ENCODE measurements at regions not wholly inside any gene's neighbourhood (a gene's known extent, or its start where the extent isn't known, plus 50 kb on each side); places are given as distances from the start of the nearest gene placed in this dataset.

- H3K36me3 ChIP-seq (ENCODE audit: control insufficient read depth in 2 of 2, insufficient read depth in 2 of 2, low read length in 1 of 2): no peaks in the 10 kb centered on the region
- DNase-seq (ENCODE audit: low read depth in 6 of 9, low spot score in 9 of 9): peak in 3 of 9 donors; percentile 11 to 45 (median 16)
- H3K4me3 ChIP-seq (ENCODE audit: low read length in 2 of 2): no peak overlapping the region
- no peaks in the 10 kb centered on the region for H3K27me3 ChIP-seq (ENCODE audit: control insufficient read depth in 2 of 2, insufficient read depth in 1 of 2, low read length in 1 of 2)
- 77% methylated on average over 4 of the region's 4 CpGs for WGBS
- no peaks in the 10 kb centered on the region for H3K9me3 ChIP-seq (ENCODE audit: control insufficient read depth in 2 of 2, insufficient read depth in 1 of 2, low read length in 1 of 2)
- H3K27ac ChIP-seq (ENCODE audit: low read depth in 1 of 2, low read length in 1 of 2): no peak overlapping the region
- H3K4me1 ChIP-seq (ENCODE audit: control insufficient read depth in 2 of 2, insufficient read depth in 2 of 2, low read length in 2 of 2): no peaks in the 10 kb centered on the region
These were observed 84.1 kb upstream of the C21orf91 start for GRCh38 chr21:17903029-17903806.

GRCh38 chr21:17901458-17902079 lies 82.4 kb upstream of the C21orf91 start:
- no peaks in the 10 kb centered on the region for H3K27me3 ChIP-seq (ENCODE audit: control insufficient read depth in 2 of 2, insufficient read depth in 1 of 2, low read length in 1 of 2)
- H3K4me1 ChIP-seq (ENCODE audit: control insufficient read depth in 2 of 2, insufficient read depth in 2 of 2, low read length in 2 of 2): no peaks in the 10 kb centered on the region
- WGBS: 88% methylated on average over 10 of the region's 10 CpGs
- H3K9me3 ChIP-seq (ENCODE audit: control insufficient read depth in 2 of 2, insufficient read depth in 1 of 2, low read length in 1 of 2): no peaks in the 10 kb centered on the region
- no peaks in the 10 kb centered on the region for H3K36me3 ChIP-seq (ENCODE audit: control insufficient read depth in 2 of 2, insufficient read depth in 2 of 2, low read length in 1 of 2)
- no peak overlapping the region for H3K27ac ChIP-seq (ENCODE audit: low read depth in 1 of 2, low read length in 1 of 2)
- DNase-seq (ENCODE audit: low read depth in 6 of 9, low spot score in 9 of 9): no peak
- H3K4me3 ChIP-seq (ENCODE audit: low read length in 2 of 2): no peak overlapping the region

- Histone ChIP-seq H3K27me3 (ENCODE audit: control insufficient read depth in 2 of 2, insufficient read depth in 1 of 2, low read length in 1 of 2) (no peaks in the 10 kb centered on the region), H3K4me3 (ENCODE audit: low read length in 2 of 2) (no peak overlapping the region), H3K4me1 (ENCODE audit: control insufficient read depth in 2 of 2, insufficient read depth in 2 of 2, low read length in 2 of 2) (no peaks in the 10 kb centered on the region), H3K27ac (ENCODE audit: low read depth in 1 of 2, low read length in 1 of 2) (no peak overlapping the region), H3K9me3 (ENCODE audit: control insufficient read depth in 2 of 2, insufficient read depth in 1 of 2, low read length in 1 of 2) (no peaks in the 10 kb centered on the region), H3K36me3 (ENCODE audit: control insufficient read depth in 2 of 2, insufficient read depth in 2 of 2, low read length in 1 of 2) (no peaks in the 10 kb centered on the region)
- 91% methylated on average over 5 of the region's 5 CpGs for WGBS
- DNase-seq (ENCODE audit: low read depth in 6 of 9, low spot score in 9 of 9): no peak
These were observed 81.8 kb upstream of the C21orf91 start for GRCh38 chr21:17900990-17901385.

- H3K36me3 ChIP-seq (ENCODE audit: control insufficient read depth in 2 of 2, insufficient read depth in 2 of 2, low read length in 1 of 2): no peaks in the 10 kb centered on the region
- no peak for DNase-seq (ENCODE audit: low read depth in 6 of 9, low spot score in 9 of 9)
- WGBS: 87% methylated on average over 8 of the region's 8 CpGs
- H3K4me3 ChIP-seq (ENCODE audit: low read length in 2 of 2): no peak overlapping the region
- H3K27ac ChIP-seq (ENCODE audit: low read depth in 1 of 2, low read length in 1 of 2): no peak overlapping the region
- no peaks in the 10 kb centered on the region for H3K27me3 ChIP-seq (ENCODE audit: control insufficient read depth in 2 of 2, insufficient read depth in 1 of 2, low read length in 1 of 2)
- no peaks in the 10 kb centered on the region for H3K9me3 ChIP-seq (ENCODE audit: control insufficient read depth in 2 of 2, insufficient read depth in 1 of 2, low read length in 1 of 2)
- no peaks in the 10 kb centered on the region for H3K4me1 ChIP-seq (ENCODE audit: control insufficient read depth in 2 of 2, insufficient read depth in 2 of 2, low read length in 2 of 2)
These were observed 81.3 kb upstream of the C21orf91 start for GRCh38 chr21:17900281-17900989.

- Histone ChIP-seq H3K36me3 (ENCODE audit: control insufficient read depth in 2 of 2, insufficient read depth in 2 of 2, low read length in 1 of 2) (no peaks in the 10 kb centered on the region), H3K9me3 (ENCODE audit: control insufficient read depth in 2 of 2, insufficient read depth in 1 of 2, low read length in 1 of 2) (no peaks in the 10 kb centered on the region), H3K4me3 (ENCODE audit: low read length in 2 of 2) (no peak overlapping the region), H3K27me3 (ENCODE audit: control insufficient read depth in 2 of 2, insufficient read depth in 1 of 2, low read length in 1 of 2) (no peaks in the 10 kb centered on the region), H3K4me1 (ENCODE audit: control insufficient read depth in 2 of 2, insufficient read depth in 2 of 2, low read length in 2 of 2) (no peaks in the 10 kb centered on the region), H3K27ac (ENCODE audit: low read depth in 1 of 2, low read length in 1 of 2) (no peak overlapping the region)
- 85% methylated on average over 1 of the region's 1 CpG for WGBS
- no peak for DNase-seq (ENCODE audit: low read depth in 6 of 9, low spot score in 9 of 9)
These were observed 70.0 kb upstream of the C21orf91 start for GRCh38 chr21:17889171-17889570.

GRCh38 chr21:17869115-17869514 lies 50.0 kb upstream of the C21orf91 start:
- Histone ChIP-seq H3K36me3 (ENCODE audit: control insufficient read depth in 2 of 2, insufficient read depth in 2 of 2, low read length in 1 of 2) (no peaks in the 10 kb centered on the region), H3K27ac (ENCODE audit: low read depth in 1 of 2, low read length in 1 of 2) (no peak overlapping the region), H3K4me1 (ENCODE audit: control insufficient read depth in 2 of 2, insufficient read depth in 2 of 2, low read length in 2 of 2) (no peaks in the 10 kb centered on the region), H3K4me3 (ENCODE audit: low read length in 2 of 2) (no peak overlapping the region), H3K27me3 (ENCODE audit: control insufficient read depth in 2 of 2, insufficient read depth in 1 of 2, low read length in 1 of 2) (no peaks in the 10 kb centered on the region), H3K9me3 (ENCODE audit: control insufficient read depth in 2 of 2, insufficient read depth in 1 of 2, low read length in 1 of 2) (no peaks in the 10 kb centered on the region)
- DNase-seq (ENCODE audit: low read depth in 6 of 9, low spot score in 9 of 9): no peak
